Body of pancreas (tissue), 4 donors: ENCODE measurements at regions not wholly inside any gene's neighbourhood (a gene's known extent, or its start where the extent isn't known, plus 50 kb on each side); places are given as distances from the start of the nearest gene placed in this dataset.

Experiments used
- ATAC-seq: fragments of 150-250 bp; one replicate; pipeline ENCODE4 v1.9.1; 2016
- DNase-seq, 4 donors: peaks; one replicate each; pipeline ENCODE4 v3.0.0-alpha.2; 2019
- H3K27ac ChIP-seq, 4 donors: fragments of 200-600 bp; sonication (generic); 1 replicate in 3 of 4; 2 replicates in 1 of 4; pipeline versions ENCODE4 v1.5.1 to v1.6.1; 2016 to 2019; ENCODE audit warnings: mild to moderate bottlenecking in 1 of 4, mixed read lengths in 1 of 4, moderate library complexity in 1 of 4
- H3K27me3 ChIP-seq, 2 donors: fragments of 200-600 bp; sonication (generic); one replicate each; pipeline ENCODE4 v1.6.0; 2016; ENCODE audit warnings: mild to moderate bottlenecking in 1 of 2
- H3K36me3 ChIP-seq, 2 donors: fragments of 200-600 bp; sonication (generic); replicated peaks in 1 of 2; 2 replicates each; pipeline ENCODE4 v1.5.1; 2016; ENCODE audit warnings: low read depth in 2 of 2; ENCODE audit not compliant: insufficient read depth in 1 of 2
- H3K4me1 ChIP-seq: fragments of 200-600 bp; sonication (generic); one replicate; pipeline ENCODE4 v1.6.0; 2016
- H3K4me3 ChIP-seq, 2 donors: fragments of 200-600 bp; sonication (generic); 1 replicate in 1 of 2; 2 replicates in 1 of 2; pipeline ENCODE4 v1.5.1; 2016 to 2019
- H3K9me3 ChIP-seq, 3 donors: fragments of 200-600 bp; sonication (generic); 1 replicate in 2 of 3; 2 replicates in 1 of 3; pipeline ENCODE4 v1.5.1; 2016
- POLR2A ChIP-seq, 3 donors: fragments of 450-650 bp; IDR thresholded peaks; one replicate each; pipeline ENCODE4 v1.6.1; 2016; ENCODE audit warnings: antibody characterized with exemption in 3 of 3, mild to moderate bottlenecking in 2 of 3
- WGBS, 2 donors: methylation state at CpG; one replicate each; pipeline ENCODE4 v1.1.5; 2017; 5-methylcytosine and 5-hydroxymethylcytosine counted together
- intact Hi-C: fragments of 100-400 bp; cut with DNase I; formaldehyde crosslinking; loops from one replicate; pipeline ENCODE4 v1.15.1; 2023
- TF ChIP-seq, protein P1 (sequence below), 7 experiments: fragments of 450-650 bp in 4 of 7; fragments of 200-600 bp in 3 of 7; sonication (generic) in 3 of 7; IDR thresholded peaks; one replicate each; pipeline ENCODE4 v1.5.1; 2016 to 2019; ENCODE audit warnings: antibody characterized with exemption in 7 of 7

DNA sequence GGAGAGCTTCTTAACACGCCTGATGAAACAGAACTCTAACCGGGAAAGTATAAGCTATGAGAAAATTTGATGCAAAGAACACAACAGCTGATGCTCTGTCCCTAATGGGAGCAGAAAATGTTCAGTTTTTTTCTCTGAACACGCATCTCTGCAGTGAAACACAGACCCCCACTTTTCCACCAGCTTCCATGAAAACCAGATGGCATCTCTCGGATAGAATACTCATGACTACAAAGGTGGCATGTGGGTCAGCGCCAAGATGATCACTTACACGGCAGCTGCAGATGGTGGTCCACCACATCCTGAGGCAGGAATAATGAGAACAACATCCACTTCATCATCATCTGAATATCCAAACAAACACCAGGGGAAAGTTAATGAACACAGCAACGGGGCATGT lies 85.2 kb upstream of the CNR1 start:
- no peak for ATAC-seq
- no peaks in the 10 kb centered on the region for H3K4me1 ChIP-seq
- H3K9me3 ChIP-seq = no peaks in the 10 kb centered on the region
- no peak overlapping the region for H3K4me3 ChIP-seq
- intact Hi-C loops = no loop called here
- H3K27ac ChIP-seq = no peak overlapping the region
- H3K36me3 ChIP-seq = no peaks in the 10 kb centered on the region
- H3K27me3 ChIP-seq = no peaks in the 10 kb centered on the region
- 59 to 68% methylated on average over 7 of the region's 7 CpGs for WGBS, 2 donors
- no peak for TF ChIP-seq POLR2A (IDR thresholded peaks at IDR 0.05)
- TF ChIP-seq, protein P1, sequence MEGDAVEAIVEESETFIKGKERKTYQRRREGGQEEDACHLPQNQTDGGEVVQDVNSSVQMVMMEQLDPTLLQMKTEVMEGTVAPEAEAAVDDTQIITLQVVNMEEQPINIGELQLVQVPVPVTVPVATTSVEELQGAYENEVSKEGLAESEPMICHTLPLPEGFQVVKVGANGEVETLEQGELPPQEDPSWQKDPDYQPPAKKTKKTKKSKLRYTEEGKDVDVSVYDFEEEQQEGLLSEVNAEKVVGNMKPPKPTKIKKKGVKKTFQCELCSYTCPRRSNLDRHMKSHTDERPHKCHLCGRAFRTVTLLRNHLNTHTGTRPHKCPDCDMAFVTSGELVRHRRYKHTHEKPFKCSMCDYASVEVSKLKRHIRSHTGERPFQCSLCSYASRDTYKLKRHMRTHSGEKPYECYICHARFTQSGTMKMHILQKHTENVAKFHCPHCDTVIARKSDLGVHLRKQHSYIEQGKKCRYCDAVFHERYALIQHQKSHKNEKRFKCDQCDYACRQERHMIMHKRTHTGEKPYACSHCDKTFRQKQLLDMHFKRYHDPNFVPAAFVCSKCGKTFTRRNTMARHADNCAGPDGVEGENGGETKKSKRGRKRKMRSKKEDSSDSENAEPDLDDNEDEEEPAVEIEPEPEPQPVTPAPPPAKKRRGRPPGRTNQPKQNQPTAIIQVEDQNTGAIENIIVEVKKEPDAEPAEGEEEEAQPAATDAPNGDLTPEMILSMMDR (IDR thresholded peaks at IDR 0.05) = no peak
- no peak for DNase-seq

GRCh38 chr6:88248709-88249321 lies 82.7 kb upstream of the CNR1 start:
- DNase-seq (no peak), ATAC-seq (no peak)
- H3K4me1 ChIP-seq = no peaks in the 10 kb centered on the region
- H3K27ac ChIP-seq = no peak overlapping the region
- H3K27me3 ChIP-seq = no peaks in the 10 kb centered on the region
- WGBS, 2 donors = 61 to 66% methylated on average over 4 of the region's 4 CpGs
- no peaks in the 10 kb centered on the region for H3K9me3 ChIP-seq
- intact Hi-C loops = no loop called here
- TF ChIP-seq, protein P1 (IDR thresholded peaks at IDR 0.05) = no peak
- no peak for TF ChIP-seq POLR2A (IDR thresholded peaks at IDR 0.05)
- H3K4me3 ChIP-seq = no peak overlapping the region
- no peaks in the 10 kb centered on the region for H3K36me3 ChIP-seq

- no peaks in the 10 kb centered on the region for H3K4me1 ChIP-seq
- TF ChIP-seq POLR2A (IDR thresholded peaks at IDR 0.05) = no peak
- TF ChIP-seq, protein P1 (IDR thresholded peaks at IDR 0.05) = no peak
- intact Hi-C loops = no loop called here
- H3K9me3 ChIP-seq = no peaks in the 10 kb centered on the region
- no peak for ATAC-seq
- no peak for DNase-seq
- no peaks in the 10 kb centered on the region for H3K27me3 ChIP-seq
- H3K27ac ChIP-seq = no peak overlapping the region
- WGBS, 2 donors = 34 to 48% methylated on average over 2 of the region's 2 CpGs
- H3K36me3 ChIP-seq = no peaks in the 10 kb centered on the region
- H3K4me3 ChIP-seq = no peak overlapping the region
Observed at GRCh38 chr6:88246654-88247053, 80.5 kb upstream of the CNR1 start.

DNA sequence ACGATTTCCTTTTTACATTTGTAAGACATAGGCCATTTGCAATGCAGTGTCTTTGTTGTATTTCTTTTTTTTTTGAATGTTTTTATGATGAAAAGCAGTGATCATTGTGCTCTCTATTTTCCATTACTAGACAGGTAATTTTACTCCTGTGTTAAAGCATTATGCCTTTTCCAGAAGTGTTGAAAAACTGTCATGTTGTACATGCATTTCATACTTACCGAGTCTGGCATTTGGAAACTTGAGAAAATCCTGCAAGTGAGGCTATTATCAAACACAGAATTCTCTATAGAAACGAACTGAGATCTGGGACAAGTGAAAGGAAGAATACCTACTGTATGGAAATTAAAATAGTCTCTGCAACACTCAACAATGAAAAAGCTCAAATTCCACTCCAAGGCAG lies 78.6 kb upstream of the CNR1 start:
- ATAC-seq (no peak), DNase-seq (no peak)
- TF ChIP-seq POLR2A (IDR thresholded peaks at IDR 0.05) = no peak
- TF ChIP-seq, protein P1 (IDR thresholded peaks at IDR 0.05) = no peak
- intact Hi-C loops = no loop called here
- Histone ChIP-seq H3K4me3 (no peak overlapping the region), H3K27me3 (no peaks in the 10 kb centered on the region), H3K9me3 (no peaks in the 10 kb centered on the region), H3K36me3 (no peaks in the 10 kb centered on the region), H3K27ac (no peak overlapping the region), H3K4me1 (no peaks in the 10 kb centered on the region)
- 50 to 54% methylated on average over 3 of the region's 3 CpGs for WGBS, 2 donors

DNA sequence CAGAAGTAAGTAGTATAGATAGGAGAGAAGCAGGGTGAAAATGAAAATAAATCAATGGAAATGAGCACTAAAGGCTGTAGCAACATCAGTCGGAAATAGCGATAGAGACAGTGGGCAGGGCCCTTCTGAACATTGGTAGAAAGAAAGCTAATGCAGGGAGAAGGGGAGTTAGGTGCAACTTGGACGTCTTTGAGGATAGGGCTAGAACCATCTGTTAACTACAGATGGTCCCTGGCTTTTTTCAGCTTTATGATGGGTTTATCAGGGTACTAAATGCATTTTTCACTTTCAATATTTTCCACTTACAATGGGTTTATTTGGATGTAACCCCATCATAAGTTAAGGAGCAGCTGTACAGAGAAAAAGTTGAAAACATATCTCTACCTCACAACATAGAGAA lies 72.8 kb upstream of the CNR1 start:
- WGBS, 2 donors = 62 to 67% methylated on average over 3 of the region's 3 CpGs
- no peak overlapping the region for H3K27ac ChIP-seq
- no peak for TF ChIP-seq POLR2A (IDR thresholded peaks at IDR 0.05)
- TF ChIP-seq, protein P1 (IDR thresholded peaks at IDR 0.05) = no peak
- ATAC-seq (no peak), DNase-seq (no peak)
- intact Hi-C loops = no loop called here
- H3K4me3 ChIP-seq = no peak overlapping the region
- no peaks in the 10 kb centered on the region for H3K9me3 ChIP-seq
- H3K27me3 ChIP-seq = no peaks in the 10 kb centered on the region
- H3K4me1 ChIP-seq = no peaks in the 10 kb centered on the region
- H3K36me3 ChIP-seq = no peaks in the 10 kb centered on the region
